Loucy (cell line): ENCODE measurements at regions not wholly inside any gene's neighbourhood (a gene's known extent, or its start where the extent isn't known, plus 50 kb on each side); places are given as distances from the start of the nearest gene placed in this dataset.

Experiments used
- H2AFZ ChIP-seq: fragments of 200-600 bp; sonication (generic); 2 replicates; pipeline ENCODE4 v1.6.0; 2016; ENCODE audit warnings: antibody characterized with exemption, mild to moderate bottlenecking, low read length, moderate library complexity
- H3F3A ChIP-seq: fragments of 200-600 bp; 2 replicates; pipeline ENCODE4 v1.6.0; 2016; ENCODE audit warnings: antibody characterized with exemption, low read depth, mild to moderate bottlenecking
- H3K27me3 ChIP-seq: fragments of 200-600 bp; sonication (generic); 2 replicates; pipeline ENCODE4 v1.6.1; 2014; ENCODE audit warnings: low read length, mild to moderate bottlenecking; ENCODE audit not compliant: insufficient read depth, poor library complexity, severe bottlenecking
- H3K36me3 ChIP-seq: fragments of 200-600 bp; sonication (generic); 2 replicates; pipeline ENCODE4 v1.6.1; 2016; ENCODE audit warnings: low read length; ENCODE audit not compliant: insufficient read depth
- H3K4me1 ChIP-seq: fragments of 200-600 bp; sonication (generic); 2 replicates; pipeline ENCODE4 v1.5.1; 2014; ENCODE audit warnings: low read length, mild to moderate bottlenecking; ENCODE audit not compliant: insufficient read depth, poor library complexity, severe bottlenecking
- H3K4me2 ChIP-seq: fragments of 200-600 bp; sonication (generic); 2 replicates; pipeline ENCODE4 v1.6.0; 2014; ENCODE audit warnings: antibody characterized with exemption, low read length, low read depth, mild to moderate bottlenecking; ENCODE audit not compliant: poor library complexity, severe bottlenecking
- H3K4me3 ChIP-seq: fragments of 200-600 bp; sonication (generic); 2 replicates; pipeline ENCODE4 v1.5.1; 2014; ENCODE audit warnings: low read length, mild to moderate bottlenecking, mixed read lengths; ENCODE audit not compliant: poor library complexity, severe bottlenecking
- H3K79me2 ChIP-seq: fragments of 200-600 bp; sonication (generic); 2 replicates; pipeline ENCODE4 v1.6.1; 2014; ENCODE audit warnings: low read length; ENCODE audit not compliant: insufficient read depth
- H3K9ac ChIP-seq: fragments of 200-600 bp; sonication (generic); 2 replicates; pipeline ENCODE4 v1.6.0; 2014; ENCODE audit warnings: mild to moderate bottlenecking, low read depth, low read length, moderate library complexity; ENCODE audit not compliant: poor library complexity, severe bottlenecking
- H3K9me2 ChIP-seq: fragments of 200-600 bp; sonication (generic); replicated peaks from 2 replicates; pipeline ENCODE4 v1.6.1; 2016; ENCODE audit warnings: low read depth, low read length, mixed read lengths
- H3K9me3 ChIP-seq: fragments of 200-600 bp; sonication (generic); 2 replicates; pipeline ENCODE4 v1.6.1; 2014; ENCODE audit warnings: mild to moderate bottlenecking, antibody characterized with exemption, low read length, low read depth; ENCODE audit not compliant: insufficient read depth
- H4K20me1 ChIP-seq: fragments of 200-600 bp; sonication (generic); 2 replicates; pipeline ENCODE4 v1.6.0; 2014; ENCODE audit warnings: antibody characterized with exemption, low read length, mild to moderate bottlenecking; ENCODE audit not compliant: insufficient read depth, poor library complexity, severe bottlenecking
- CTCF ChIP-seq: fragments of 200-600 bp; sonication (generic); conservative IDR thresholded peaks from 2 replicates; pipeline ENCODE4 v1.5.1; 2014; ENCODE audit warnings: mild to moderate bottlenecking, antibody characterized with exemption, low read length
- EZH2phosphoT487 ChIP-seq: fragments of 200-600 bp; IDR thresholded peaks from 2 replicates; pipeline ENCODE4 v1.6.1; 2018; ENCODE audit warnings: antibody characterized with exemption, mild to moderate bottlenecking, moderate library complexity, borderline replicate concordance

- Histone ChIP-seq H2AFZ (no peak overlapping the region), H3K27me3 (no peaks in the 10 kb centered on the region), H3K4me2 (no peak overlapping the region), H3F3A (no peaks in the 10 kb centered on the region), H4K20me1 (no peaks in the 10 kb centered on the region), H3K9me2 (no peaks in the 10 kb centered on the region), H3K4me1 (no peaks in the 10 kb centered on the region), H3K9ac (no peak overlapping the region), H3K4me3 (no peak overlapping the region), H3K9me3 (no peaks in the 10 kb centered on the region), H3K36me3 (no peaks in the 10 kb centered on the region), H3K79me2 (no peaks in the 10 kb centered on the region)
- TF ChIP-seq EZH2phosphoT487 (no peak), CTCF (no peak)
Measured at GRCh38 chr1:221217029-221217428, 337.8 kb downstream of the HLX start.

- Histone ChIP-seq H2AFZ (no peak overlapping the region), H3K9me3 (peaks cover 3% of the 10 kb centered on the region; the same call in 1 of the 2 replicates), H3K4me1 (no peaks in the 10 kb centered on the region), H3K4me2 (no peak overlapping the region), H3F3A (no peaks in the 10 kb centered on the region), H4K20me1 (no peaks in the 10 kb centered on the region), H3K79me2 (no peaks in the 10 kb centered on the region), H3K9ac (no peak overlapping the region), H3K36me3 (no peaks in the 10 kb centered on the region), H3K4me3 (no peak overlapping the region), H3K9me2 (no peaks in the 10 kb centered on the region), H3K27me3 (no peaks in the 10 kb centered on the region)
- TF ChIP-seq EZH2phosphoT487 (no peak), CTCF (no peak)
Measured at GRCh38 chr1:221223281-221223680, 344.0 kb downstream of the HLX start.

GRCh38 chr1:221227460-221227859 lies 348.2 kb downstream of the HLX start:
- Histone ChIP-seq H2AFZ (0 out of 2 replicates have a peak overlapping the region, but pooled peaks have one; percentile 26), H3K79me2 (no peaks in the 10 kb centered on the region), H3K9me2 (no peaks in the 10 kb centered on the region), H3F3A (no peaks in the 10 kb centered on the region), H3K4me3 (no peak overlapping the region), H3K36me3 (no peaks in the 10 kb centered on the region), H4K20me1 (no peaks in the 10 kb centered on the region), H3K9me3 (peaks cover 2% of the 10 kb centered on the region; the same call in 1 of the 2 replicates), H3K9ac (no peak overlapping the region), H3K4me1 (no peaks in the 10 kb centered on the region), H3K4me2 (no peak overlapping the region), H3K27me3 (no peaks in the 10 kb centered on the region)
- no peak for TF ChIP-seq EZH2phosphoT487
- no peak for TF ChIP-seq CTCF
